HTR-8/SVneo (cell line): ENCODE measurements at regions not wholly inside any gene's neighbourhood (a gene's known extent, or its start where the extent isn't known, plus 50 kb on each side); places are given as distances from the start of the nearest gene placed in this dataset.

Experiments used
- DNase-seq: peaks from one replicate; pipeline ENCODE4 v3.0.0; 2011; ENCODE audit warnings: low spot score, mixed read lengths; ENCODE audit not compliant: insufficient read length
- FAIRE-seq: peaks from 2 replicates; lab custom pipeline; 2011; peaks lifted over from hg19 to GRCh38; lab: Jason Lieb, UNC

DNA sequence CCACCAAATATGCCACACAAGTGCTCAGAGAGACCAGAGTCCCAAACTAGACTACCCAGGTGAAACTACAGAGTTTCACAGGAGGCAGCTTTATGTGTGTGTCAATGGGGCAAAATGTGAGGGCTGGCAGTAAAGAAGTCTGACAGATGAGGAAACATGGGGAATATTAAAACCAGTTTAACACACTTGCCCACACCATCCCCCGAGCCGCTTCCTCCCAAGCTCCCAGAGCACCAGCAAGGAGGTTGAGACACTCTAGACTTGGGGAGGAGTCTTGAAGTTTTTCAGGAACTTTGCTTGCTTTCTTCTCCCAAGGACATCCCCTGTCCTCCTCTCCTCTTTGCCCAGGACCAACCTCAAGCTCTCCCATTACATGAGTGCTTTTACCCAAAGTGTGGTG lies 94.7 kb upstream of the SPRY1 start:
- no peak for FAIRE-seq
- no peak for DNase-seq

DNA sequence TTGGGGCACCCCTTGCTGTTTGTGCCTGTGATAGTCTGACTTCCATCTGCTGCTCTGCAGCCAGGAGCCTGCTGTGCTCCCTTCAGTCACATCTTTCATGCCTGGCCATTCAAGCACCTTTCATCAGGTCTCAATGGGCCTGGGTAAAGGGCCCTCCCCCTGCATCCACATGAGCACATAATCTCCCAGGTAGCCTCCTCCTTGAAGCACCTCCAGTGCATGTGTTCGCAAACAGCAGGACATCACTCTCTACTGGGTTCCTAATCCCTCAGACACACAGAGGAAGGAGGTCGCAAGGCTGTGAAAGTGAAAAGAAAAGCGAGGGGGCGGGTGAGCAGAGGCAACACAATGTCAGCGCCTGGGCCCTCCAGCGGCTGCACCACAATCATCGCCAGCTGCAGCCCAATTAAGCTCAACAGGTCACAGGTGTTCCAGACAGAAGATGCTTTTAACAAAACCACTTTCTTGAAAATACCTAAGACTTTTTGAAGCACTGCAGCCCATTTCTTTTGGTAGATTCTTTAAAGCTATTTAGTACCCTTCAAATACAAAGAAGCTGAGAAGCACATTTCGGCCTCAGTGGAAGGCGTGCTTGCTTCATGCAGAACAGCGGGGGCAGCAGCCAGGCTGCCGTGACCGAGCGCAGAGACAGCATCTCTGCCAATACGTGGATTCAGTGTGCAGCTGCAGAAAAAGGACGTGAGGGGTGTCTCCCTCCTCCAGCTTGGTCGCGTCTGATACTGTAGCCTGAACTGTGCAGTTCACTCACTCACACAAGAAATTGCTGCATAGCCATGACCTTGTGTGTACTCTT lies 92.2 kb upstream of the SPRY1 start:
- DNase-seq, result no peak

GRCh38 chr4:123305736-123306135 lies 90.9 kb upstream of the SPRY1 start:
- DNase-seq (no peak), FAIRE-seq (no peak)

More for the DNA sequence above, 92.2 kb upstream of the SPRY1 start:
- no peak for FAIRE-seq

DNA sequence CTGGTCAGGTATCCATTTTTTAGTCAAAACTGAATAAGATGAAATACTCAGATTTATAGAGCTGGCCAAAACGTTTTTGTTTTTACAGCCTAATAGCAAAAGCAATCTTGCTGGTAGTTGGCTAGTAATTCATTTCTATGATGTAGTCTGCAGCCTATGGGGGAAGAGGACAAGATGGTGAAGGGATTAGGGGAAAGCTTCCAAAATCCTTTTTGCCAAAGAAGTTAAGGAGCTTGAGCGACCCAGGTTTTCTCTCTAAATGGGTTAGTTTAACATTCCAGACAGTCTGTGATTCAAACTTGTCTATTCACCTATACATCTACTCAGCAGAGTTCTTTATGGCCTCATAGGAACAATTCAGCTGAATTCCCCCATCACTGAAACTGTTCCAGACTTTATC lies 89.8 kb upstream of the SPRY1 start:
- DNase-seq (no peak), FAIRE-seq (no peak)

- no peak for DNase-seq
- FAIRE-seq, result no peak
Measured at GRCh38 chr4:123308667-123309066, 87.9 kb upstream of the SPRY1 start.

DNA sequence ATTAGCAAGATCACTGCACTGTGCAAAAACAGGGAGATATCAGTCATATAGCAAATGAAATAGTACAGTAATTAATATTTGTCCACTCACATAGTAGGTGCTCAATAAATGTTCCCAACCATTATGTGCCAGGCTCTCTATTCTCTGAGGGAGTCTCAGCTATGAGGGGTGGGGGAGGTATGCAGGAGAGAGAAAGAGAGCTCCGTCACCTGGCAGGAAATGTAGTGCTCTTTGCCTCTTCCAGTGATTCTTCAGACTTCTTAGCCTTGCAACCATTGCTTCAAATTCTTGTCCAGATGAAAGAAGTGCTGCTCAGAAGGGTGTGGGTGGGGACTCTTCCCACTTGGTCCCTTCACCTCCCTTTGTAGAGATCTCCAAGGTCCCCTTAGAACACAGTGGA lies 84.5 kb upstream of the SPRY1 start:
- FAIRE-seq, result no peak
- DNase-seq, result no peak

GRCh38 chr4:123312951-123313592 lies 83.5 kb upstream of the SPRY1 start:
- peak; percentile 57 for FAIRE-seq
- no peak for DNase-seq

GRCh38 chr4:123315617-123316016 lies 81.0 kb upstream of the SPRY1 start:
- DNase-seq (no peak), FAIRE-seq (no peak)

DNA sequence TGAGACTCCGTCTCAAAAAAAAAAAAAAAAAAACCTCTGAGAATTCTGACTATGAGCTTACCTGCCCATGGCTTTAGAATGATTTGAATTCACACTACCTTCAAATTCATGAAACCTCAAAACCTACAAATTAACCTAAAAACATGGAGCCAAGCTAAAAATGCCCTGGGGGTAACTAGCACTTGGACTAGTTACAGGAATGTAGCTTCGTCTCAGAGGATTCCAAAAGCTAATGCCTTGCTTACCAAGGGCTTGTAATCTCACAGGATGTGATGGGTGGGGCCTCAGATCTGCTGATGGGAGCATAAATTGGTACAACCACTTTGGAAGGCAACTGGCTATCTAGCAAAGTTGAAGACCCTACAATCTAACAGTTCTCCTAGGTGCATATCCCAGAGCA lies 79.4 kb upstream of the SPRY1 start:
- no peak for DNase-seq
- no peak for FAIRE-seq

GRCh38 chr4:123319639-123320038 lies 77.0 kb upstream of the SPRY1 start:
- no peak for FAIRE-seq
- no peak for DNase-seq

- FAIRE-seq (no peak), DNase-seq (no peak)
Measured at GRCh38 chr4:123323998-123324397, 72.6 kb upstream of the SPRY1 start.

GRCh38 chr4:123325241-123325681 lies 71.3 kb upstream of the SPRY1 start:
- FAIRE-seq (no peak), DNase-seq (no peak)

GRCh38 chr4:123327346-123327745 lies 69.2 kb upstream of the SPRY1 start:
- no peak for FAIRE-seq

GRCh38 chr4:123327846-123328429 lies 68.7 kb upstream of the SPRY1 start:
- FAIRE-seq, result no peak
- no peak for DNase-seq

More at GRCh38 chr4:123327346-123327745, 69.2 kb upstream of the SPRY1 start:
- DNase-seq, result no peak

DNA sequence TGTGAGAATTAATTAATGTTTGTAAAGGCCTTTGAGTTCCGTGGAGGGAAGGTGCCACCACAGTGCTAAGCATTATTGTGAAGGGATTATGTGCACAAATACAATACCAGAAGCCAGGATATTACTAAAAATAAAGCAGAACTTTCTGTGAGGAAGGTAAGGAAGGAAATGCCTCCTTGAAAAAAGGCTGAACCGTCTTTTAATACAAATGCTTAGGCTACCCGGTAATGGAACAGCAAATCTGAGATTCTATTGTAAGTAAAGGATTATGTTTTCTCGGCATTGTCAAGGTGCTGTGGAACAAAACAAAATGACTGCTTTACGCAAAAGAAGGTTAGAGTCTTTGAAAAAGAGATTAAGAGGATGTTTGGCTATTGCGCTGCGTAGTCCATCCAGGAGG lies 57.9 kb upstream of the SPRY1 start:
- DNase-seq (no peak), FAIRE-seq (no peak)

GRCh38 chr4:123339507-123340380 lies 56.9 kb upstream of the SPRY1 start:
- FAIRE-seq, result no peak
- no peak for DNase-seq

DNA sequence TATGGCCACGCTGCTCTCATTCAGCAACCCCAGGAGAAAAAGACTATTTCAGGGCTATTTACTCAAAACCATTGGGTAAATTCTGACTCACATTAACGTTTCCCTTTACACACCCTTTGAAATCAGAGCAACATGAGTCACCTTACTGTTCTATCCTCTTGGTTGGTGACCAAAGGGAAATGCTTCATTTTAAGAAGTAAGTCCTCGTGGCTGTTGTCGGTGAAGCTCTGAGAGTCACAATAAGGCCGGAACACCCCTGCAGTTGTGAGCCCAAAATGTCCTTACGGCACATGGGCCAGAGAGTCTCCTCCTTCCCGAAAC lies 56.3 kb upstream of the SPRY1 start:
- FAIRE-seq (no peak), DNase-seq (no peak)

DNA sequence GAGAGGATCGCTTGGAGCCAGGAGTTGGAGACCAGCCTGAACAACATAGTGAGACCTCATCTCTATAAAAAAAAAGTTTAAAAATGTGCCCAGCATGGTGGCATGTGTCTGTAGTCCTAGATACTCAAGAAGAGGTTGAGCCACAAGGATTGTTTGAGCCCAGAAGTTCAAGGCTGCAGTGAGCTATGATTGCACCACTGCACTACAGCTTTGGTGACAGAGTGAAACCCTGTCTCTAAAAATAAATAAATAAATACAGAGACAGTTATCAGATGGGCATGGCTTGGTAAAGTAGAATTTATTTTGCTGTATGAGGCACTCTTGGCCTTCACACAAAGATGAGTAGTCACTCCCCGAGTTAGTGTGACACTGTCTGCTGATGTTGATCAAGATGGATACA lies 54.1 kb upstream of the SPRY1 start:
- DNase-seq (no peak), FAIRE-seq (no peak)

DNA sequence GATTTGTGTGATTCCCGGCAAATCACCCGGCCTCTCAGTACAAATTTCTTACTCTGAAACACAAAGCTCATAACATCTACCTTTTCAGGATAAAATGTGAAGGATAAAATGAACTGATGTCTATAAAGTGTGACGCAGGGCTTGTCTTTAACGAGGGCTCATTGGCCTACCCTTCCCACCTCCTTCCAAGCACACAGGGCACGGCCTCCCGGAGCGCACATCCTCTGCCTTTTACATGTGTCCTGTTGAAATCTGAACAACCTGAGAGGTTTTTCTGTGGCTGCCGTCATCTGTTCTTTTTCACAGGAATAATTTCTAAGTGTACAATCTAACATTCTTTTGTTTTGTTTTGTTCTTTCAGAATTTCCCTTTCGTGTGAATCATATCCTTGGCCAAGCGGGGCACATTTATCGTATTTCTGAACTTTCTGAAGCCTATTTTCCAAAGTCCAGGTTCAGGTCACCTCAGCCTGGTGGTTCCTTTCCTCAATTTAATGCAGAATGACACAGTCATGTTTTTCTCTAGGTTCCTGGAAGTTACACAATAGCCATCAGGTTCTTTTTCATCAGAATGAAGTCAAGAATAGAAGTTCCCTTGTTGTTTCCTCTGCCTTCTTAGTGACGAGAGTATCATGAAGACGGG lies 53.1 kb upstream of the SPRY1 start:
- FAIRE-seq (no peak), DNase-seq (no peak)
